ENCODE measurements at regions not wholly inside any gene's neighbourhood (a gene's known extent, or its start where the extent isn't known, plus 50 kb on each side); places are given as distances from the start of the nearest gene placed in this dataset.

DNA sequence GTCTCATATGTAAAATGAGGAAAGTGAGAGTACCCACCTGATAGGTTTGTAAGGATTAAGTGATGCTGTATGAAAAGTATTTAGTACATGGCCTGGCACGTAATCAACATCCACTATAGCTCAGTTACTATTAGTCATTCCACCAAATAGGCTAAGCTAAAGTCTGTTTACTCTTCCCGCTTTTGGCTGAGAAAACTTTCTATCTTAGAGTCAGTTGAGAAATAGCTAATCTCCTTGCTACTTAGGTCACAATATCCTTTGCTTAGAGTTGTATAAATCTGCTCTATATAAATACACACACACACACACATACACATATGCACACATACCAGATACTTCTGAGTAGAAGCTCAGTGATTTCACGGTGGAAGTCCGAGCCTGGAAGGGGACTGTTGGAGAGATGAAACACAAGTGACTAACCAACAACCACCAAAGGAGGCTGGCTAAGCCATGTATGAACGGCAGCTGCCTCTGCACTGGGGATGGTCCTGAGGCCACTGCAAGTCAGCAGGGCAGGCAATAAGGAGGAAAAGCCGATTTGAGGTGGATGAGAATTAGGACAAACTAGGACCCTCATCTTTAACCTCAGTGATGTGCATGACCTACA is 104.6 kb upstream of the EPHA4 start:
- Histone ChIP-seq H3K27me3 (no peaks in the 10 kb centered on the region), H3K36me3 (replicated peaks; ENCODE audit: insufficient read depth, low read depth) (no peaks in the 10 kb centered on the region), H3K9me3 (ENCODE audit: low read depth) (no peaks in the 10 kb centered on the region), H3K4me1 (ENCODE audit: insufficient read depth) (no peaks in the 10 kb centered on the region), H2AFZ (no peak overlapping the region), H4K20me1 (ENCODE audit: insufficient read depth, poor library complexity, severe bottlenecking) (no peaks in the 10 kb centered on the region), H3K4me3 (no peak overlapping the region), H3K4me2 (no peak overlapping the region), H3K79me2 (no peaks in the 10 kb centered on the region), H3K9me2 (replicated peaks; ENCODE audit: insufficient read depth) (no peaks in the 10 kb centered on the region), H3K27ac (no peak overlapping the region)
- 72% methylated on average over 6 of the region's 6 CpGs for WGBS (ENCODE audit: low lambda C conversion rate, missing lambda C conversion rate)
- DNase-seq (ENCODE audit: low spot score), result peak; percentile 13
- TF ChIP-seq EZH2phosphoT487 (IDR thresholded peaks at IDR 0.05; ENCODE audit: low read depth, severe bottlenecking, unreplicated experiment) (no peak), EZH2 (IDR thresholded peaks at IDR 0.05; ENCODE audit: borderline replicate concordance) (no peak)
- TF ChIP-seq, protein P1, sequence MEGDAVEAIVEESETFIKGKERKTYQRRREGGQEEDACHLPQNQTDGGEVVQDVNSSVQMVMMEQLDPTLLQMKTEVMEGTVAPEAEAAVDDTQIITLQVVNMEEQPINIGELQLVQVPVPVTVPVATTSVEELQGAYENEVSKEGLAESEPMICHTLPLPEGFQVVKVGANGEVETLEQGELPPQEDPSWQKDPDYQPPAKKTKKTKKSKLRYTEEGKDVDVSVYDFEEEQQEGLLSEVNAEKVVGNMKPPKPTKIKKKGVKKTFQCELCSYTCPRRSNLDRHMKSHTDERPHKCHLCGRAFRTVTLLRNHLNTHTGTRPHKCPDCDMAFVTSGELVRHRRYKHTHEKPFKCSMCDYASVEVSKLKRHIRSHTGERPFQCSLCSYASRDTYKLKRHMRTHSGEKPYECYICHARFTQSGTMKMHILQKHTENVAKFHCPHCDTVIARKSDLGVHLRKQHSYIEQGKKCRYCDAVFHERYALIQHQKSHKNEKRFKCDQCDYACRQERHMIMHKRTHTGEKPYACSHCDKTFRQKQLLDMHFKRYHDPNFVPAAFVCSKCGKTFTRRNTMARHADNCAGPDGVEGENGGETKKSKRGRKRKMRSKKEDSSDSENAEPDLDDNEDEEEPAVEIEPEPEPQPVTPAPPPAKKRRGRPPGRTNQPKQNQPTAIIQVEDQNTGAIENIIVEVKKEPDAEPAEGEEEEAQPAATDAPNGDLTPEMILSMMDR (IDR thresholded peaks at IDR 0.05; ENCODE audit: poor library complexity), result no peak

DNA sequence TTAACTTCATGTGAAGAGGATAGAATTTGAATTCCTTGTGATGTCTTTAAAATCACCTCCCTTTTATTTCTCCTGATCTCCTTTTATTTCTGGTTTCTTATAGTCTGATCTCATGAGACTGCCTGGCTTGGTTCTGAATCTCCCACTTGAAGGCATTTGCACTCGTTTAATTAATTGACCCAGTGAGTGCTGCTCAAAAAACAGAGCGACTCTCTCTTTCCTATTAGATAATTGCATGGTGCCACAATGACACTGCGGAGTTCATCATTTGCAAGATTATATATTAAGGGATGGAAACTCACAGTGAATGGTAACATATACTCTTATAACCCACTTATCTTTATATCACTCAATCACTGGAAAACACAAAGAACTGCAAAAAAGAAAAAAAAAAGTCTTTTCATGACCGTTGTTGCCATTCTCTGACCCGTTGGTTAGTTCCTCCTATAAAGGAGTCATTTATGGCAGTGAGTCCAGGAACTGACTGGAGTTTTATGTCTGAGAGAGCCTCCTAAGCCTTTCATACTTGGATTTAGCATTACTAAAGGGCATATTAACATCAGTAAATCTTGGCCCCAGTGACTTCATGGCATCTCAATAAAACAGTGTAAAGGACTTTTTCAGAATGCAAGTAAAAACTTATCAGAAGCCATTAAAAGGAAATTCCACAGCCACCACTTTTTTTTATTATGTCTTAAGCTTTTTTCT is 103.3 kb upstream of the EPHA4 start:
- Histone ChIP-seq H3K4me1 (ENCODE audit: insufficient read depth) (no peaks in the 10 kb centered on the region), H3K36me3 (replicated peaks; ENCODE audit: insufficient read depth, low read depth) (no peaks in the 10 kb centered on the region), H3K27ac (no peak overlapping the region), H3K9me2 (replicated peaks; ENCODE audit: insufficient read depth) (no peaks in the 10 kb centered on the region), H3K27me3 (no peaks in the 10 kb centered on the region), H4K20me1 (ENCODE audit: insufficient read depth, poor library complexity, severe bottlenecking) (no peaks in the 10 kb centered on the region), H3K4me3 (no peak overlapping the region), H3K79me2 (no peaks in the 10 kb centered on the region), H3K4me2 (no peak overlapping the region), H3K9me3 (ENCODE audit: low read depth) (no peaks in the 10 kb centered on the region), H2AFZ (no peak overlapping the region)
- 73% methylated on average over 5 of the region's 5 CpGs for WGBS (ENCODE audit: low lambda C conversion rate, missing lambda C conversion rate)
- TF ChIP-seq, protein P1 (IDR thresholded peaks at IDR 0.05; ENCODE audit: poor library complexity), result no peak
- TF ChIP-seq EZH2 (IDR thresholded peaks at IDR 0.05; ENCODE audit: borderline replicate concordance), result no peak
- no peak for TF ChIP-seq EZH2phosphoT487 (IDR thresholded peaks at IDR 0.05; ENCODE audit: low read depth, severe bottlenecking, unreplicated experiment)
- DNase-seq (ENCODE audit: low spot score), result no peak

DNA sequence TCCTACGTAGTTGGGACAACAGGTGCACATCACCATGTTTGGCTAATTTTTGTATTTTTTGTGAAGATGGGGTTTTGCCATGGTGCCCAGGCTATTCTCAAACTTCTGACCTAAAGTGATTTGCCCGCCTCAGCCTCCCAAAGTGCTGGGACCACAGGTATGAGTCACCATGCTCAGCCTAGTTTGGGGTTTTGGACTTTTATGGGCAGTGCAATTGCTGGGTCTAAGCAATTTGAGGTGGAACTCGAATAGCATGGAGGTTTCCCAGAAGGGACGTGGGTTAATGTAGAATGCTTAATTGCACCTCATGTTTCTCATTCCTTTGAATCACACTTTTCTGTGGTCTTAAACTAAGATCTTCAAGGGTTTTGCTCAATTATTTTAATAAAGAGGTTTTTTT is 102.3 kb upstream of the EPHA4 start:
- TF ChIP-seq, protein P1 (IDR thresholded peaks at IDR 0.05; ENCODE audit: poor library complexity), result no peak
- no peak for TF ChIP-seq EZH2phosphoT487 (IDR thresholded peaks at IDR 0.05; ENCODE audit: low read depth, severe bottlenecking, unreplicated experiment)
- no peak for TF ChIP-seq EZH2 (IDR thresholded peaks at IDR 0.05; ENCODE audit: borderline replicate concordance)
- Histone ChIP-seq H3K4me3 (no peak overlapping the region), H4K20me1 (ENCODE audit: insufficient read depth, poor library complexity, severe bottlenecking) (no peaks in the 10 kb centered on the region), H3K27me3 (no peaks in the 10 kb centered on the region), H3K4me2 (no peak overlapping the region), H3K4me1 (ENCODE audit: insufficient read depth) (no peaks in the 10 kb centered on the region), H3K9me3 (ENCODE audit: low read depth) (no peaks in the 10 kb centered on the region), H3K9me2 (replicated peaks; ENCODE audit: insufficient read depth) (no peaks in the 10 kb centered on the region), H3K79me2 (no peaks in the 10 kb centered on the region), H3K27ac (no peak overlapping the region), H2AFZ (no peak overlapping the region), H3K36me3 (replicated peaks; ENCODE audit: insufficient read depth, low read depth) (no peaks in the 10 kb centered on the region)
- DNase-seq (ENCODE audit: low spot score), result no peak
- 94% methylated on average over 4 of the region's 4 CpGs for WGBS (ENCODE audit: low lambda C conversion rate, missing lambda C conversion rate)
